HS-27A (cell line): ENCODE measurements at regions not wholly inside any gene's neighbourhood (a gene's known extent, or its start where the extent isn't known, plus 50 kb on each side); places are given as distances from the start of the nearest gene placed in this dataset.

ENCODE experiments used
- DNase-seq: peaks from one replicate; pipeline ENCODE4 v3.0.0-alpha.2; 2012; ENCODE audit warnings: low read depth, missing footprints

DNA sequence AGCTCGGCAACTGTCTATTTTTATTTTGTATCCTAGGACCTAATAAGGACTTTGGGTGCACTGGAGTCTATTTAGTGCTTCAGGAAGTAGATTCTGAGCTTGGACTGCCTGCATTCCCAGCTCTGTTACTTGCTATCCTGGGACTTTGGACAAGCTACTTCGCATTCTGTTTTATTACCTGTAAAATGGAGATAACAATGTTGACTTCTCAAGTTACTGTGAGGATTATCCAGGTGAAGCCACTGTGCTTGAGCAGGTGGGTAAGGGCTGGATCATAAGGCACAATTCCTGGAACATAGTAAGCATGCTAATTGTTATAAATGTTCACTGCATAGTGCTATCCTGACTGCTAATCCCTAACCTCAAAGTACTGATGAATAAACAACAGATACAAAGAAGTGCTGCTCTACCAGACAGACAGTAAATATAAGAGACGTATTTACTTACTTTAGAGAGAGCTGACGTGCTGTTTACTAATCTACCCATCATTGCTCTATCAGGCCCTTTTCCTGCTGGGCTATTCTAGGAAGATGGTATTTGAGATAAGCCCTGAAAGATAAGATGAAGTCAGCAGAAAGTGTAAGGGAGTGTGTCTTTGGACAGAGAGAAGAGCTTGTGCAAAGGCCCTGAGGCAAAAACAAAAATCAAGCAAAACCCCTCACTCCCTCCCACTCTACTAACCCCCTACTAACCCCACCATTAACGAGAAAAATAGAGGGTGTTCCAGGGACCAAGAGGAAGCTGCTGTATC lies 50.8 kb upstream of the FLT1 start:
- DNase-seq: no peak
